Activated CD4-positive, alpha-beta T cell treated with anti-CD3 and anti-CD28 coated beads, Interleukin-2, Interleukin-6, amounts not matched to agents 100 ng/mL and 50 ng/mL, durations not matched to agents 16 hours and 8 hours (primary cell): ENCODE measurements at regions not wholly inside any gene's neighbourhood (a gene's known extent, or its start where the extent isn't known, plus 50 kb on each side); places are given as distances from the start of the nearest gene placed in this dataset.

Source experiments
- DNase-seq: peaks from one replicate; pipeline ENCODE4 v3.0.0-alpha.2; 2020

DNA sequence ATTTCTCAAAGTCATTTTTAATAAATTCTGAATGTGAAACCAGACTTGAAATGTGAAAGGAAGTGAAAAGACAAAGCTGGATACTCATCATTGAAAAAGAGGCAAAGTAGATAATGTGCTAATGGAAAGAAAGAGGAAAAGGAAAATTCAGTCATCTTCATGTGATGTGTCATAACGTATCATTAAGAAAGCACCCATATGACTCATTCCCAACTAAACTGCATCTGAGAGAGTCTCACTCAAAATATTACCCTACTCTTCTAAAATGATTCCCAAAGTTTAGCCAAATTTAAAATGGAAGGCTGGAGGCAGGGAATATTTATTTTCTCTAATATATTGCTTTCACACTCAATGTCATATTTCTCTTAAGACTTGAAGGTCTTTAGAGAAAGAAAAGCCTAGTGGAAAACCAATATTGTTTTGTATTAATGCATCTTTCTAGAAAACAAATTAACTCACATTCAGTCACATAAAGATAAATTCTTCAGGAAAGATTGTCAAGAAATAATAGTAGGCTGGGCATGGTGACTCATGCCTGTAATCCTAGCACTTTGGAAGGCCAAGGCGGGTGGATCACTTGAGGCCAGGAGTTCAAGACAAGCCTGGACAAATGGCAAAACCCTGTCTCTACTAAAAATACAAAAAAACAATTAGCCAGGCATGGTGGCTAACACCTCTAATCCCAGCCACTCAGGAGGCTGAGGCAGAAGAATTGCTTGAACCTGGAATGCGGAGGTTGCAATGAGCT is 129.9 kb downstream of the SLC30A10 start:
- peak; percentile 35 for DNase-seq

GRCh38 chr1:219797683-219798082 is 130.7 kb downstream of the SLC30A10 start:
- no peak for DNase-seq

- no peak for DNase-seq
Observed at GRCh38 chr1:219797009-219797408, 131.3 kb downstream of the SLC30A10 start.

- DNase-seq = no peak
Observed at GRCh38 chr1:219795363-219795917, 132.9 kb downstream of the SLC30A10 start.

DNA sequence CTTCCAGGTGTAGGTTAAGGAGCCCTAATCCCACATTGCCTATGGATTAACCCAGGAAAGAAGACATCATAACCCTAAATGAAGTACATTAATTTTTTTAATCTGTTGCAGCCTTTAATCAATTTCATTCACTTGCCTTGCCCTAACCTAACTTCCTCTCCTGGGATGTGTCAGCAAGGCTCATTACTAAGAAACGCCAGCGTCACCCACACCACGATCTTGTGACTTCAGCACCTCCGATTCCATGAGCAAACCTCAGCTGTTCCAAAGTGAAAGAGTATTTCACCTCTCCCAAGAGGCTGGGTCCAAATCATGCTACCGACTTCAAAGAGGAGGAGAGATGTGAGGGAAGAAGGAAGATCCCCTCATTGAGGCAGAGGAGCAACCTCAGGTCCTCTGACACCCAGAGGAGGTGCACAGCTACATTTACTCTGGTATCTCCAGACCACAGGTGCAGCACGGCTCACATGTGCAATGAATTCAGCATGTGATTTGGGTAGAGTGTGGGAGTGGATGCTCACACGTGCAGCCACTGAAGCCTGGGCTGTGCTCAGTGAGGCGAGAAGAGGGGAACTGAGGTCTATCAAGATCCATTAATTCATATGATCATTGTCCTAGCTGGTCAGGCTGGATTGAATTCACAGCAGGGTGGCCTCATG is 134.1 kb downstream of the SLC30A10 start:
- DNase-seq = peak; percentile 21

DNA sequence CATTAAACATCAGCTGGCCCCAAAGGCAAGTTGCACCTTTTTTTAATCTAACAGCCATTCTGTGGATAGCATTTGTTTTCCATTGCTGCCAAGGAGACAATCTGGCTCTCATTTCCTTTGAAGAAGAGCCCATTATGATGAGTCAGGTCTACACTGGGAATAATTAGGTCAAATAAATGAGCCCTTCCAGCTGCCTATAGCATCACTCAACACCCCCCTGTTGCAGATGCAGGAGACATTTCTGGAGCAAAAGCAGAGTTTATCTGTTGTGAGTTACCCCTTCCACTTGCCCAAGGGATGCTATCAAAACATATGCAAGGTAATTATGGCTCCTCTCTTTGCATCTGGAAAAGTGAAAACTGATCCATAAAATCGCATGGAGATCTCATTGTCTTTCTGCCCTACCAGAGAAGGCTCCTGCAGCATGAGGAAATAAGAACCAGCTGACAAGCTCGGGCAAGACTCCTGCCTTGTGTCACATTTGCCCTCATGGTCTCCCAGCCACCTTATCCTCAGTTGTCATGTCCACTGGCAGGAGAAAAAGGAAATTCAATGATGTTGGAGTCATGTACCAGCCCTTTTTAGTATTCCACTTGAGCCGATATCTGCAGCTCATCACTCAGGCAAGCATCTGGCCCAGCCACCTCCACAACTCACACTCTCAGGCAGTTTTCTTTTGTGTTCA is 135.9 kb downstream of the SLC30A10 start:
- no peak for DNase-seq

- no peak for DNase-seq
Observed at GRCh38 chr1:219791766-219792165, 136.6 kb downstream of the SLC30A10 start.

GRCh38 chr1:219790834-219791615 is 137.3 kb downstream of the SLC30A10 start:
- DNase-seq = no peak

DNA sequence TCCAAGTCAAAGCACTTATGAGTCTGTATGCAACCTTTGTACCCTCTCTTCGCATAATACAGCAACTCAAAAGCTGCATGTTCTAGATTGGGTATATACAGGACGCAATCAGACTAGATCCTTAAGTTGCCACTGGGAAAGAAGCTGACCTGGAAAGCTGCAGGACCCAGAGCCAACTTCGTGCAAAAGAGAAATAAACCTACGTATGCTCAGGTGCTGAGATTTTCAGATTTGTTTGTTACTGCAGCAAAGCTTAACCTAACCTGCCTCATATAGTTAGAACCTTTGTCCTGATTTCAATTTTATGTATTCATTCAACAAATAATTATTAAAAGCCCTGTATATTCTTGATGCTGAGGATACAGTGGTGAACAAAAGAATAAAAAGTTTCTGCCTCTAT is 139.7 kb downstream of the SLC30A10 start:
- no peak for DNase-seq

DNA sequence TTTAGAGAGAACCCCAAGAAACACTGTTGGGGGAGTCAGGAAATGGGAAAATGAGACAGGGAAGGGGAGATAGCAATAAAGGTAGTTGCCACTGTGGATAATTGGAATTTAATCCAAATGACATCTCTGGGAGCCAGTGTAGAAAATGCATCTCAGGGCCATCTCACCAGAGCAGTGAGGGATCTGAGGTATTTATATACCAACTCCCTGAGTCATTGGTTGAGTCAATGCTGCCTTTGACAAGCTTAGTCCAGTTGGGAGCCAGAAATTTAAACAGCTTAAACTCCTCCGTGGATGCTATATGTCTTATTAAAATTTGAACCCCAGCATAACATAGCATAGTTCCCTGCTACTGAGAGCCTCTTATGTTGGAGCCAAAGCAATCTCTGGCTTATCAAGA is 140.3 kb downstream of the SLC30A10 start:
- no peak for DNase-seq

DNA sequence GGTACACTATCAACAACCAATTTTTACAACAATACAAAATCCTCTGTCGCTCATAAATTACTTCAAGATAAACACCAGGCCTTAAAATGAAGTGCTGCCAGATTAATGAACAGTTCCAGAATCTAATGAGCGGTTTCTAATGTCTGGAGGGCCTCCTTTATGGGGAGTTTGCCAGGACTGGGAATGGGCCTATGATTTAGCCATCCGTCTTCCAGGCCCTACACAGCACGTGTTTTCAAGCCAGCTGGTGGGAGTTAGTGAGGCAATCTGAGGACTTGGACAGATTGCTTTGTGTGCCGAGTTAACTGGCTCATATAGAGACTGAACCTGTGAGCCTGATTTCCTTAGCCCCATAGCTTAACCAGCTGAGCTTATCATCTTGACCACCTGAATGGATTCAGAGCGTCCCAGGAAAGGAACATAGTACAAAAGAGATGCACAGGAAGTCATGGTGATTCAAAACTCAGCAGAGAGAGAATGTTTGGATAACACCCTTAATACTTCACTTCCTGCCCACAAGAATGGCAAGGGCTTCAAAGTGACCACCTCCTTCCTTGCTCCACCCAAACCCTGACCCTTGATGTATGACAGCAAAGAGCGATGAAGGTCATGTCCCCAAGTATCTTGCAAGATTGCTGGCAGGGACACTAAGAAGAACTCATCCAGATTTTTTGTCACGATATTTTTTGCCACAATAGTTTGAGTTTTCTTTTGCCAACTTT is 143.5 kb downstream of the SLC30A10 start:
- DNase-seq = no peak

DNA sequence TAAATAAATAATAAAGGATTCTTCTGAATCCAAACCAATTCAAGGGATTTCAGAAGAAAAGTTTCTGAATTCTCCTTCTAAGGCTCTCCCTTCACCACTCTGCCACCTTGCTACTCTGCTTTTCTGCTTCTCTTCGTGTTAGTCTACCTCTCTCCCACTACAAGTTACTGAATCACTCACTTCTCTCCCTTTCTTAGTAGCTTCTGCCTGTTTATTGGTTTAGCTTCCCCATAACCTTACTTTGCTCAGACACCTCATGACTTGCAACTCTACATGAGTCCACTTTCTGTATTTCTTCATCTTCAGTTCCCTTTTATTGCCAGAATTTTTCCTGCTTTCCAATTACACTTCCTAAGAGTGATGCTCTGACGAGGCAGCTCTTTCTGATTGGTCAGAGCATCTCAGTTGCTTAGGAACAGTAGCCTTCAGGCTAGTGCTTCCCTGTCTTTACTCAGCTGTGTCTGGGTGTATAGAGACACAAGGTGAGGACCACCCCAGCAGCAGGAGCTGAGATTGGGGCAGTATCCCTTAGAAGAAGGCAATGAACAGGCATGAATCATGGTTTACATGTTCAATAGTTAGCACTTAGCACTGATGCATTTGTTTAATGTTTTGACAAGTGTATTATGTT is 144.6 kb downstream of the SLC30A10 start:
- no peak for DNase-seq

DNA sequence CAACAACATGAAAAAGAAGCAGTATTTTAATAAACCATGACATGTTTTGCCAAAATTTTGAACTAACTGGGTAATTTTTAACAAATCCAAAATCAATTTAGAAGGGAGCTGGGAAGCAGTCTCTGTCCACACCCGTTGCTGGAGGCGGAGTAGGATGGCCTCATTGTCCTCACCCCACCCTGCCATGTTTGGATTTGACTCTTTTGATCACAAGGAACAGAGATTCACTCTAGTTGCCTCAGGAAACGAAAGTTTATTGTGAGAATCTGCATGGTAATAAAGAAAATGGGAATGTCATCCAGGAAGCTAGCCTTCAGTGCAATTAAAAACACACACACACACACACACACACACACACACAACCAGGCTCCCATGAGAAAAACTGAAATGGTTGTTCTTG is 145.4 kb downstream of the SLC30A10 start:
- no peak for DNase-seq

DNA sequence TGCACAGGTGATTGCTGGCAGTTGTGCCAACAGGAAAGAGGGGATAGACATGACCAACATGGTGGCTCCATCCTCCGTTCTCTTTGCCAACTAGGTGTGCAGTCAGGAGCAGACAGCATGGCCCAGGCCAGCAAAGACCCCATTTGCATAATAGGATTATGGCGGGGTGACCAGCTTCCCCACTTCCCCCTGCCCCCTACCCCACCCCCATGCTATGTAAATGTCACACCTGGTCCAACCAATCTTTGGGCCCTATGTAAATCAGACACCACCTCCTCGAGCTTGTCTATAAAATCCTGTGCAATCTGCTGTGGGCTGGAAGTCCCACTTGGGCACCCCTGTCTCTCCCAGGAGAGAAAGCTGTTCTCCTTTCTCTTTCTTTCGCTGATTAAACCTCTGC is 146.0 kb downstream of the SLC30A10 start:
- no peak for DNase-seq

DNA sequence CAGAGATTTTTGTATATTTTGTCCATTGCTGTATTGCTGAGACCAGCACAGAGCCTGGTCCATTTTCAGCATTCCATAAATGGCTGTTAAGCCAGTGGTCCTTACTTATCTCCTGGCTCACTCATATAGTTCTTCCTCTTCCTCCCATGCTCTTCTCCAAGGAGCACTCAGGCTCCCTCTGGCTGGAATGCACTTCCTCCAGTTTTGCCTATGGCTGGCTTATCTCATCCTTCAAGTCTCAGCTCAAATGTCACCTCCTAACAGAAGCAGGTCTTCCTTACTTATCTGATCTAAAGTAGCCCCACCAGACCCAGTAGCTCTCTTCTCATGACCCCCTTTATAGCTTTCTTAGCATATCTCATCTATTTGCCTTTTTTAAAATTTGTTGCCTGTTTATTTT is 146.9 kb downstream of the SLC30A10 start:
- no peak for DNase-seq

DNA sequence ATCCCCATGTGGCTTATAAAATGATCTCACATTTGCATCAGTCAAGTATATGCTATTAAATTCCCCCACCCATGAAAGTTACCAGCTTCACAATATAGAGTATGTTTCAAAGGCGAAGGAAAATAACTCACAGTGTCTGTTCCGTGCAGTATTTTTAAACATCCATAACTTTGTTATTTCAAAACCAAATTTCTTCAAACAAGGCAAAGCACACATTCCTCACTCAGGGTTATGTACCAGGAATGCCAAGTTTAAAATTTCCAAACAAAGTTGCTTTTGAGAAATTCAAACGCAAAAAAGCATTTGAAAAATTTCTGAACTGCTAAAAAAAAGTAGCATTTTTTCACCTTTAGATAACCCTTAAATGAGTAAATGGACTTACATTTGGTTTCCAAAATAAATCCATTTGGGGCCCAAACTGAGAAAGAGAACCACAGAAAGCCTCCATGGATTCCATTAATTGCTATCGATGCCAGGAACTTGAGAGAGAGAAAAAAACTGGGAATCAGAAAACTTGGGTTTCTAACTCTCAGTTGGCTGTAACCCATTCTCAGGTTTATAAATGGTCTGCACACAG is 149.5 kb downstream of the SLC30A10 start:
- no peak for DNase-seq

DNA sequence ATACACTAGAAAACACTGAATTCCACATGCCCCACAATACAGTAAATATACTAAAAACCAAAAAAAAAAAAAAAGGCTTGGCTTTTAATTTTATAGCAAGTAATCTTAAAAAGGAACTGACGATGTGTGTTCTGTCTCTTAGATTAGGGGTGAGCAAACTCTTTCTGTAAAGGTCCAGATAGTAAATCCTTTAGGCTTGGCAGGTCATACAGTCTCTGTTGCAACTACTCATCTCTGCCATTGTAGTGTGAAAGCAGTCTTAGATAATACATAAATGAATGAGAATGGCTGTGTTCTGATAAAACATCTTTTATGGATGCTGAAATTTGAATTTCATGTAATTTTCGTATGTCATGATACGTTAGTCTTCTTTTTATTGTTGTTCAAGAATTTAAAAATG is 150.2 kb downstream of the SLC30A10 start:
- no peak for DNase-seq

GRCh38 chr1:219774386-219774785 is 154.0 kb downstream of the SLC30A10 start:
- DNase-seq = no peak

GRCh38 chr1:219773775-219774174 is 154.6 kb downstream of the SLC30A10 start:
- no peak for DNase-seq

GRCh38 chr1:219773110-219773509 is 155.2 kb downstream of the SLC30A10 start:
- DNase-seq = no peak

GRCh38 chr1:219772265-219773036 is 155.9 kb downstream of the SLC30A10 start:
- no peak for DNase-seq
